Breast epithelium (tissue), 4 donors: ENCODE measurements at regions not wholly inside any gene's neighbourhood (a gene's known extent, or its start where the extent isn't known, plus 50 kb on each side); places are given as distances from the start of the nearest gene placed in this dataset.

ENCODE experiments used
- DNase-seq, 2 donors: peaks; one replicate each; pipeline ENCODE4 v3.0.0-alpha.2; 2019; ENCODE audit warnings: low spot score in 2 of 2
- H3K27ac ChIP-seq, 2 donors: fragments of 200-600 bp; sonication (generic) in 1 of 2; one replicate each; pipeline ENCODE4 v1.5.1; 2016 to 2019; ENCODE audit warnings: mild to moderate bottlenecking in 1 of 2
- H3K27me3 ChIP-seq, 2 donors: fragments of 200-600 bp; sonication (generic) in 1 of 2; one replicate each; pipeline versions ENCODE4 v1.5.1 to v1.6.0; 2017 to 2019; ENCODE audit warnings: control low read depth in 1 of 2, mild to moderate bottlenecking in 1 of 2
- H3K36me3 ChIP-seq: fragments of 200-600 bp; one replicate; pipeline ENCODE4 v1.5.1; 2019
- H3K4me1 ChIP-seq, 2 donors: fragments of 200-600 bp; sonication (generic); one replicate each; pipeline ENCODE4 v1.5.1; 2016 to 2019; ENCODE audit warnings: control low read depth in 1 of 2
- H3K4me3 ChIP-seq, 3 donors: fragments of 200-600 bp; sonication (generic); 1 replicate in 2 of 3; 2 replicates in 1 of 3; pipeline ENCODE4 v1.5.1; 2016 to 2019; ENCODE audit warnings: mild to moderate bottlenecking in 3 of 3, moderate library complexity in 2 of 3
- H3K9me3 ChIP-seq, 2 donors: fragments of 200-600 bp; sonication (generic) in 1 of 2; one replicate each; pipeline ENCODE4 v1.5.1; 2016 to 2019; ENCODE audit warnings: control low read depth in 1 of 2
- CTCF ChIP-seq, 3 donors: fragments of 450-650 bp; IDR thresholded peaks; one replicate each; pipeline ENCODE4 v1.5.1; 2016 to 2017; ENCODE audit warnings: antibody characterized with exemption in 3 of 3, mild to moderate bottlenecking in 3 of 3, moderate library complexity in 3 of 3
- POLR2A ChIP-seq: fragments of 450-650 bp; IDR thresholded peaks from one replicate; pipeline ENCODE4 v1.6.1; 2016; ENCODE audit warnings: antibody characterized with exemption, mild to moderate bottlenecking, moderate library complexity
- POLR2AphosphoS5 ChIP-seq, 3 donors: sonication (generic); formaldehyde crosslinking; IDR thresholded peaks; one replicate each; pipeline ENCODE4 v1.6.1; 2017; ENCODE audit warnings: antibody characterized with exemption in 3 of 3
- intact Hi-C: fragments of 100-400 bp; cut with DNase I; formaldehyde crosslinking; loops from one replicate; pipeline ENCODE4 v1.15.1; 2023; ENCODE audit warnings: low total_unique reads

- intact Hi-C loops = no loop called here
- Histone ChIP-seq H3K4me3 (no peak overlapping the region), H3K27ac (no peak overlapping the region), H3K27me3 (no peaks in the 10 kb centered on the region), H3K36me3 (no peaks in the 10 kb centered on the region), H3K4me1 (no peaks in the 10 kb centered on the region), H3K9me3 (peaks cover 0 to 3% of the 10 kb centered on the region in 2 donors)
- DNase-seq = no peak
- TF ChIP-seq CTCF (IDR thresholded peaks at IDR 0.05) = no peak
- no peak for TF ChIP-seq POLR2AphosphoS5 (IDR thresholded peaks at IDR 0.05)
Observed at GRCh38 chr10:9097206-9097990, 1042.9 kb downstream of the GATA3 start.

GRCh38 chr10:9097991-9098306 is 1043.5 kb downstream of the GATA3 start:
- TF ChIP-seq POLR2AphosphoS5 (IDR thresholded peaks at IDR 0.05) (no peak), POLR2A (no peak), CTCF (IDR thresholded peaks at IDR 0.05) (no peak)
- Histone ChIP-seq H3K4me1 (no peaks in the 10 kb centered on the region), H3K9me3 (peaks cover 0 to 3% of the 10 kb centered on the region in 2 donors), H3K36me3 (no peaks in the 10 kb centered on the region), H3K4me3 (no peak overlapping the region), H3K27me3 (no peaks in the 10 kb centered on the region), H3K27ac (no peak overlapping the region)
- no peak for DNase-seq
- intact Hi-C loops = no loop called here

GRCh38 chr10:9102026-9102425 is 1047.5 kb downstream of the GATA3 start:
- intact Hi-C loops = no loop called here

GRCh38 chr10:9103301-9103700 is 1048.8 kb downstream of the GATA3 start:
- Histone ChIP-seq H3K27me3 (no peaks in the 10 kb centered on the region), H3K36me3 (no peaks in the 10 kb centered on the region), H3K4me1 (no peaks in the 10 kb centered on the region), H3K9me3 (no peaks in the 10 kb centered on the region), H3K27ac (no peak overlapping the region), H3K4me3 (no peak overlapping the region)
- DNase-seq = no peak
- intact Hi-C loops = no loop called here
- TF ChIP-seq POLR2AphosphoS5 (IDR thresholded peaks at IDR 0.05) (no peak), POLR2A (no peak), CTCF (IDR thresholded peaks at IDR 0.05) (no peak)

More at GRCh38 chr10:9102026-9102425, 1047.5 kb downstream of the GATA3 start:
- Histone ChIP-seq H3K27me3 (no peaks in the 10 kb centered on the region), H3K4me1 (no peaks in the 10 kb centered on the region), H3K27ac (no peak overlapping the region), H3K9me3 (no peaks in the 10 kb centered on the region), H3K4me3 (no peak overlapping the region), H3K36me3 (no peaks in the 10 kb centered on the region)
- TF ChIP-seq POLR2A = no peak
- no peak for TF ChIP-seq POLR2AphosphoS5 (IDR thresholded peaks at IDR 0.05)
- no peak for TF ChIP-seq CTCF (IDR thresholded peaks at IDR 0.05)
- no peak for DNase-seq

GRCh38 chr10:9111976-9112375 is 1057.5 kb downstream of the GATA3 start:
- TF ChIP-seq CTCF (IDR thresholded peaks at IDR 0.05) (no peak), POLR2AphosphoS5 (IDR thresholded peaks at IDR 0.05) (no peak), POLR2A (no peak)
- intact Hi-C loops = no loop called here
- Histone ChIP-seq H3K27me3 (no peaks in the 10 kb centered on the region), H3K4me3 (no peak overlapping the region), H3K27ac (no peak overlapping the region), H3K4me1 (no peaks in the 10 kb centered on the region), H3K36me3 (no peaks in the 10 kb centered on the region), H3K9me3 (no peaks in the 10 kb centered on the region)
- no peak for DNase-seq
